HL-60 (cell line): ENCODE measurements at regions not wholly inside any gene's neighbourhood (a gene's known extent, or its start where the extent isn't known, plus 50 kb on each side); places are given as distances from the start of the nearest gene placed in this dataset.

Source experiments
- CTCF ChIP-seq: IDR thresholded peaks from one replicate; pipeline ENCODE4 v1.5.1; 2011; ENCODE audit warnings: low read length, control low read depth, inconsistent platforms; ENCODE audit not compliant: insufficient read depth
- POLR2AphosphoS5 ChIP-seq: IDR thresholded peaks from 2 replicates; pipeline ENCODE4 v1.6.1; 2012; ENCODE audit warnings: low read depth
- SPI1 ChIP-seq: IDR thresholded peaks from 2 replicates; pipeline ENCODE4 v1.6.1; 2012; ENCODE audit warnings: low read depth, mild to moderate bottlenecking, borderline replicate concordance
- TF ChIP-seq, protein P1 (sequence below): IDR thresholded peaks from 2 replicates; pipeline ENCODE4 v1.6.1; 2012; ENCODE audit warnings: low read depth; ENCODE audit not compliant: insufficient replicate concordance

DNA sequence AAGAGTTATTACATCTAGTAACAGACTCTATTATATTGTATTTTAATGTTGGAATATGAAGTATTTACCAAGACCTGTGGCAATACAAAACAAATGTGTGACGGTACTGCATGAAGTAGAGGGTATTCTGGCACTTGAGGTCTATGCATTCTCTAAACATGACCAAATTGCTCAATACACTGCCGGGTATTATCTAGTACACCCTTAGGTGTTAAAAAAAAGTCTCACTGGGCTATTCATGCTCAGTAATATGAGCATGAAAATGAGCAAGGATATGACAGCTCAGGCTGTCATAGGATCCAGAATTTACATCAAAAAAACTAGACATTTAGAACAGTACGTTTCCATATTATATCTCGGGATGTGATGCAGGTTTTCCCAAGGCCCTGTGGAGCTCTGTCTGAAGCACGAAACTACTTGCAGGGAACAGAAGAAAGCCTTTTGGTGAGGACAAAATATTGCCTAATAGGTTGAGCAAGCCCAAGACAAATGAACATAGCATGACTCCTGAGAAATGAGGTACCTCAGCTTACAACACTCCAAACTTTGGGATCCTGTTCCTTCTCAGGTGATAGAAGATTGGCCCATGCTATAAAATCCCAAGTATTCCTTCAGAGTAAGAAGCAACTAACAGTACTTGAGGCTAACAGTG is 74.1 kb upstream of the MAOA start:
- TF ChIP-seq CTCF (no peak), POLR2AphosphoS5 (no peak), SPI1 (no peak)
- TF ChIP-seq, protein P1, sequence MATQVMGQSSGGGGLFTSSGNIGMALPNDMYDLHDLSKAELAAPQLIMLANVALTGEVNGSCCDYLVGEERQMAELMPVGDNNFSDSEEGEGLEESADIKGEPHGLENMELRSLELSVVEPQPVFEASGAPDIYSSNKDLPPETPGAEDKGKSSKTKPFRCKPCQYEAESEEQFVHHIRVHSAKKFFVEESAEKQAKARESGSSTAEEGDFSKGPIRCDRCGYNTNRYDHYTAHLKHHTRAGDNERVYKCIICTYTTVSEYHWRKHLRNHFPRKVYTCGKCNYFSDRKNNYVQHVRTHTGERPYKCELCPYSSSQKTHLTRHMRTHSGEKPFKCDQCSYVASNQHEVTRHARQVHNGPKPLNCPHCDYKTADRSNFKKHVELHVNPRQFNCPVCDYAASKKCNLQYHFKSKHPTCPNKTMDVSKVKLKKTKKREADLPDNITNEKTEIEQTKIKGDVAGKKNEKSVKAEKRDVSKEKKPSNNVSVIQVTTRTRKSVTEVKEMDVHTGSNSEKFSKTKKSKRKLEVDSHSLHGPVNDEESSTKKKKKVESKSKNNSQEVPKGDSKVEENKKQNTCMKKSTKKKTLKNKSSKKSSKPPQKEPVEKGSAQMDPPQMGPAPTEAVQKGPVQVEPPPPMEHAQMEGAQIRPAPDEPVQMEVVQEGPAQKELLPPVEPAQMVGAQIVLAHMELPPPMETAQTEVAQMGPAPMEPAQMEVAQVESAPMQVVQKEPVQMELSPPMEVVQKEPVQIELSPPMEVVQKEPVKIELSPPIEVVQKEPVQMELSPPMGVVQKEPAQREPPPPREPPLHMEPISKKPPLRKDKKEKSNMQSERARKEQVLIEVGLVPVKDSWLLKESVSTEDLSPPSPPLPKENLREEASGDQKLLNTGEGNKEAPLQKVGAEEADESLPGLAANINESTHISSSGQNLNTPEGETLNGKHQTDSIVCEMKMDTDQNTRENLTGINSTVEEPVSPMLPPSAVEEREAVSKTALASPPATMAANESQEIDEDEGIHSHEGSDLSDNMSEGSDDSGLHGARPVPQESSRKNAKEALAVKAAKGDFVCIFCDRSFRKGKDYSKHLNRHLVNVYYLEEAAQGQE, result no peak
